ENCODE measurements at regions not wholly inside any gene's neighbourhood (a gene's known extent, or its start where the extent isn't known, plus 50 kb on each side); places are given as distances from the start of the nearest gene placed in this dataset.

DNA sequence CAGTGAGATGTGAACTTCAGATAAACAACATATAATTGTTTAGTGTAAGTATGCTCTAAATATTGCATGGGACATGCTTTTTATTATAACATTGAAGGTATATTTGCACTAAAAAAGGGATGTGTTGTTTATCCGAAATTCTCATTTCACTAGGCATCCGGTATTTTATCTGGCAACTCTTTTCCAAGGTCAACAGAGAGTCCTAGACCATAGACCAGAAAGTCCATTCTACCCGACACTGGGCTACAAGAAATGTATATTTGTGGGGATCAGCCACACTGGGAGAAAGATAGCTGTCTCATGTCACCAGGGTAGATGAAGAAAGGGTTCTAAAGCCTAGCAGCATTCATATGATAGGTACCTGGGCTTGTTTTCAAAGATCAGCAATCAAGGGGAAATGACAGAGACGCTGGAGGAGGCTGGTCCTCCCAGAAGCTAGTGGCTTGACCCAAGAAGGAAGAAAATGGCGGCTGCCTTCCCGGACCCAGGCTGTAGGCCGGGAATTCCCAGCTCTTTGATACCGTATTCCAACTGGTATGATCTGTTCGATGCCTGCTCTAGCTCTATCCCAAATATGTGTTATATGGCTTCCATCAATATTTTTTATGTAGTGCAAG lies 161.1 kb upstream of the IRF2BP2 start:
- POLR2A ChIA-PET = interaction anchor here (2.6 kb wide), 1 partner anchor 160 kb away, joined by 26 read pairs; the partner anchor contains the start of gene IRF2BP2
- Mint-ChIP-seq H3K27me3 (no peaks in the 10 kb centered on the region), H3K9me3 (ENCODE audit: insufficient read depth) (no peaks in the 10 kb centered on the region), H3K27ac (peak overlapping the region; percentile 95), H3K4me1 (peaks cover 50% of the 10 kb centered on the region), H3K4me3 (peak overlapping the region; percentile 44)
- H3K9me3 ChIP-seq (ENCODE audit: control extremely low read depth in 1 of 3, control insufficient read depth in 2 of 3, insufficient read depth in 1 of 3, low read length in 2 of 3) = peaks cover 0 to 7% (median 1%) of the 10 kb centered on the region in 3 donors
- peak overlapping the region; percentile 79 for H3K4me2 ChIP-seq (replicated peaks; ENCODE audit: low read depth, low read length, poor library complexity, severe bottlenecking)
- no peaks in the 10 kb centered on the region for H3K27me3 ChIP-seq (replicated peaks in 1 of 4; ENCODE audit: control extremely low read depth in 1 of 4, control insufficient read depth in 3 of 4, insufficient read depth in 4 of 4, low read length in 3 of 4)
- no peaks in the 10 kb centered on the region for H3K36me3 ChIP-seq (replicated peaks in 1 of 2; ENCODE audit: control extremely low read depth in 1 of 2, control insufficient read depth in 1 of 2, extremely low read depth in 1 of 2, insufficient read depth in 2 of 2, low read length in 1 of 2)
- H3K4me1 ChIP-seq (ENCODE audit: control insufficient read depth in 2 of 2, insufficient read depth in 2 of 2, low read length in 2 of 2) = peaks cover 29 to 39% of the 10 kb centered on the region in 2 donors
- no peak overlapping the region for H2AFZ ChIP-seq (ENCODE audit: insufficient read depth, low read depth, low read length, poor library complexity, severe bottlenecking)
- intact Hi-C loops (cut with micrococcal nuclease) = loop anchor here (5.0 kb wide), 1 partner anchor 94 kb away; no protein-coding TSS in a partner anchor
- 100% methylated on average over 2 of the region's 9 CpGs for WGBS (ENCODE audit: insufficient coverage)
- TF ChIP-seq EZH2 (IDR thresholded peaks at IDR 0.05; ENCODE audit: borderline replicate concordance, insufficient read depth, low read depth, low read length, poor library complexity, severe bottlenecking) = no peak
- TF ChIP-seq, protein P1, sequence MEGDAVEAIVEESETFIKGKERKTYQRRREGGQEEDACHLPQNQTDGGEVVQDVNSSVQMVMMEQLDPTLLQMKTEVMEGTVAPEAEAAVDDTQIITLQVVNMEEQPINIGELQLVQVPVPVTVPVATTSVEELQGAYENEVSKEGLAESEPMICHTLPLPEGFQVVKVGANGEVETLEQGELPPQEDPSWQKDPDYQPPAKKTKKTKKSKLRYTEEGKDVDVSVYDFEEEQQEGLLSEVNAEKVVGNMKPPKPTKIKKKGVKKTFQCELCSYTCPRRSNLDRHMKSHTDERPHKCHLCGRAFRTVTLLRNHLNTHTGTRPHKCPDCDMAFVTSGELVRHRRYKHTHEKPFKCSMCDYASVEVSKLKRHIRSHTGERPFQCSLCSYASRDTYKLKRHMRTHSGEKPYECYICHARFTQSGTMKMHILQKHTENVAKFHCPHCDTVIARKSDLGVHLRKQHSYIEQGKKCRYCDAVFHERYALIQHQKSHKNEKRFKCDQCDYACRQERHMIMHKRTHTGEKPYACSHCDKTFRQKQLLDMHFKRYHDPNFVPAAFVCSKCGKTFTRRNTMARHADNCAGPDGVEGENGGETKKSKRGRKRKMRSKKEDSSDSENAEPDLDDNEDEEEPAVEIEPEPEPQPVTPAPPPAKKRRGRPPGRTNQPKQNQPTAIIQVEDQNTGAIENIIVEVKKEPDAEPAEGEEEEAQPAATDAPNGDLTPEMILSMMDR (IDR thresholded peaks at IDR 0.05) = no peak
- peak overlapping the region in 1 of 2 donors; percentile 90 for H3K27ac ChIP-seq (ENCODE audit: low read length in 2 of 2)
- H3K9ac ChIP-seq (ENCODE audit: low read length) = no peak overlapping the region
- no peak overlapping the region for H3K4me3 ChIP-seq (ENCODE audit: control extremely low read depth in 1 of 5, extremely low read depth in 1 of 5, insufficient read depth in 1 of 5, low read depth in 2 of 5, low read length in 4 of 5)
- DNase-seq (no peak), ATAC-seq (ENCODE audit: low read depth) (no peak)
- CTCF ChIA-PET = interaction anchor here (1.4 to 2.5 kb wide), 4 partner anchors 159 to 312 kb away, joined by 3 to 12 read pairs (median 6); no protein-coding TSS in a partner anchor
- H3K79me2 ChIP-seq (ENCODE audit: control insufficient read depth, insufficient read depth, low read length) = no peaks in the 10 kb centered on the region
- no peaks in the 10 kb centered on the region for H4K20me1 ChIP-seq (ENCODE audit: control insufficient read depth, insufficient read depth, low read length, poor library complexity, severe bottlenecking)
